Fibroblast of skin of right biceps (primary cell): ENCODE measurements at regions not wholly inside any gene's neighbourhood (a gene's known extent, or its start where the extent isn't known, plus 50 kb on each side); places are given as distances from the start of the nearest gene placed in this dataset.
A peak's percentile ranks its signal among the peaks of the same experiment; 100 is the strongest.

Source experiments
- DNase-seq: peaks from one replicate; pipeline ENCODE4 v3.0.0-alpha.2; 2013

DNA sequence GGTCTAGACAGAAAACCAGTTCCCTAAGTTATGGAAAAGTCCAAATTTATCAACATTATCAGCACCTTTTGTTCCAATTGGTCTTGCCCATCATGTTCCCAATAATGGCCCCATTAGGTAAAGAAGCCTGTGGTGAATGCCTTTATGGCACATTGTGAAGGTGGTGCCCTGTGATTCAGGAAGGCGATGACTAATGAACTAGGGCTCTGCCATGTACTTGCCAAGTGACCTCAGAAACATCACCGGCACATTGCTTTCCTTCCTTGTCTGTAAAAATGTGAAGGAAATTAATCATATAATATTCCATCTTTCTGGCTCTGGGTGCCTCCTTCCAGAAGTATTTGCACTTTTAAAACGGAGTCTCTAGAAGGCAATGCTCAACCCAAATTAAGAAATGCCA lies 132.3 kb downstream of the UNC5CL start:
- DNase-seq: no peak

DNA sequence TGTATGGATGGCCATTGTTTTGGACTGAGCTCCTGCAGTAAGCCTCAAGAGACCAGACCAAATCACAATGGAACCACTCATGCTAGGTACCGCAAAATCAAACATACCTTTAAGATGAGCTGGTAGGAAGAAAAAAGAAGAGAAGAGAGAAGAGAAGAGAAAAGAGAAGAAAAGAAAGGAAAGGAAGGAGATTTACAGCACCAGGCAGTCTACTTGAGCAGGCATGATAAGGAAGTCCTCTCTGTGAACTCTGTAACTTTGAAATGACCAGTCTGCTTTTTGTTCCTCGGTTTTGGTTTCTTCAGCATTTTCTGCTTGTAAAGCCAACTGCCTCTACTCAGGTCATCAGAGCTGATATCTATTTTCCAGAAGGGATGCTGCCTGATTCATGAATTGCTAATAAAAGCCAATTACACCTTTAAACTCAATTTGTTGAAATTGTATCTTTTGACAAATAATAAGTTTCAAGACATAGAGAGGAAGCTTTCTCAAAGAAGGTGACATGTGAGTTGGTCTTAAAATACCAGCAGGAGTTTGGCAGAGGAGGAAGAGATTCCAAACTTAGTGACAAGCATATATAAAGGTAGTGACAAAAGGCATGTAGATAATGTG lies 134.3 kb downstream of the UNC5CL start:
- no peak for DNase-seq

DNA sequence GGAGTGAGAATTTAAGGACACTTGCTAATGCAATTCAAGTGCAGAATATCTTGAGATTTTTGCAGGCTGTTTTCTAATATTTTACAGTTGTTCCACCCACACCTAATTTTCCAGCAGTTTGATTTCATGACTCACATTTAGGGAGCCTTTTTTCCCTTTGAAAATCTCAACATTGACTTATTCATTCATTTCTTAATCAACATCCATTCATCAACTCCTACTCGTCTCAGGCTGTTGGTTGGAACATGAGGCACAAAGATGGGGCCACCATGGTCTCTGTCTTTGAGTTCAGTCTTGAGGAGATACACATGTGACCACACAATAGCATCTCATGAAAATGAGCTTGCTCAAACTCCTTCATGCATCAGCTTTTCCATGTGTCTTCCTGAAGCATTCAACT lies 135.6 kb downstream of the UNC5CL start:
- peak; percentile 7 for DNase-seq

DNA sequence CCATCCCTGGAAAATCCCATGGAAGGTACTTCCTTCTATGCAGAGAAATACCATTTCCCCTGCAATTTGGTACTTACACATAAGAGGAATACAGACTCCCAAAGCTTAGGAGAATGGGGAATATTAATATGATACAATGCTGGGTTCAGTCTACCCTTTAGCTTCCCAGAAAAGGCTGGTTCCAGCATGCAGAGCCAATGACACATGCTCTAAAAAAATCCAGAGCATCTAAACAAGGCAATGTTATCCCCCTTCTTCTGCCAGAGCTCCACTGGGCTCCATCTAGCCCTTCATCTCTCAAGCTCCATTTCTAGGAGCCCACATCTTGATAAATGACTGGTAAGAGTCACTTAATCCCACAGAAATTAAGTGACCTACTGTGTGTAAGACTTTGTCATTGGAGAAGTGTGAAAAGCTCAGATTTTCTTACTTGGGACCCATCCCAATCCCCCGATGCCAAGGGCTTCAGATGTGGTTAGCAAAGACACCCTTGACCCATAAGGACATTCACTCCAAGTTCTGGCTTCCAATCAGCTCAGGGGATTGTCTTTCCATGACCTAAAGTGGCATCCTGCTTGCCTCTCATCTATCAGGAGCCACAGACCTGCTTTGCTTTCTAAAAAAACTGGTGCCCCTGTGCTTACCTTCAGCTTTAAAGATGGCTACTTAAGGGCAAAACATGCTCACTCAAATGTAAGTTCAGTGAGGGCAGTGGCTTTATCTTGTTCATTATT lies 137.5 kb downstream of the UNC5CL start:
- no peak for DNase-seq

DNA sequence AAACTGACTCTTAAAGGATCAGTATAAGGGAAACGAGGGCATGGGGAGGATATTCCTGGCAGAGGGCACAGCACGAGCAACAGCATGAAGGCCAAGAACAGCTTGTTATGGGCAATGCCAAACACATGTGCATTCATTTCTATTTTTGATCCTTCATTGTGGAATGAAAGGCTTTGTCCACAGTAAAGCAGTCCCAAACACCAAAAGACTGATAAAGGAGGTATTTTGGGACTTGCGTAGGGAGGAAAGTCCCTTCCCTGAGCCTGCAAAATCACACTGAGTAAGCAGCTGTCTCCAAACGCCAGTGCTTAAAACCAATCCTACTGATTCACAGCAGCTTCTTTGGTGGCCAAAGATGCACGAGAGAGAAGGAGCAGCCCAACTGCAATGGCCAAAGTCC lies 138.2 kb downstream of the UNC5CL start:
- DNase-seq: no peak

DNA sequence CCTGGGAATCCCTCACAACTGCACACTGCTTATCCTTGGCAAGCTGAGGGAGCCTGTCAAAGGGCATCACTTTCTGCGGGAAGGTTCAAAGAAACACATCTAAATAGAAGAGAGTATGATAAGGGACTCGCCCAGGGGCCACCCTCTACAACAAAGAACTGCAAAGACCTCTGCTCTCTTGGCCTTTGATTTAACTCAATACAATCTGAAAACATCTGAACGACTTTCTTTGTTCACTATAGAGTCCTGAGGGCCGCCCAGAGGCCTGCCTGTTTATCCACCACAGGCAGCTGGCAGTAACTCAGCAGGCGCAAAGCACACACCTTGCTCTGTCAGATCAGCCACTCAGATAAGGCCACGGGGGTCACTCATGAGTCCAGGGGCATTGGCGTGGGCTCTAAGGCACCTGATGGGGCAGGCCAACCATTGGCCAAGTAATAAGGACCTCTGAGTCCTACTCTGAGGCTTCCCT lies 139.3 kb downstream of the UNC5CL start:
- DNase-seq: no peak

DNA sequence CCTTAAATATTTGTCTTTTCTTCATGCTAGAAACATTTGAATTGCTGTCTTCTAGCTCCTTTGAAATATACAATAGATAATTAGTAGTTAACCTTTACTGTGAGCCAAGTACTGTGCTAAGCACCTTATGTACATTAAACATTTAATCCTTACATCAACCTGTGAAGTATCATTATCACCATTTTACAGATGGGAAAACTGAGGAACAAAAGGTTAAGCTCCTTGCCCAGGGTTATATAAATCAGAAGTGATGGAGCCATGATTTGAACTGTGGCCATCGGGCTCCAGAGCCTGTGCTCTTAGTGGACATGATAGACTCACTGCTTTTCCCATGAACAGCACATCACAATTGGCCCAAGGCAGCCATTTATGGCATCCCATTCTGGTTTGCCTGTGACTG lies 140.9 kb downstream of the UNC5CL start:
- no peak for DNase-seq

DNA sequence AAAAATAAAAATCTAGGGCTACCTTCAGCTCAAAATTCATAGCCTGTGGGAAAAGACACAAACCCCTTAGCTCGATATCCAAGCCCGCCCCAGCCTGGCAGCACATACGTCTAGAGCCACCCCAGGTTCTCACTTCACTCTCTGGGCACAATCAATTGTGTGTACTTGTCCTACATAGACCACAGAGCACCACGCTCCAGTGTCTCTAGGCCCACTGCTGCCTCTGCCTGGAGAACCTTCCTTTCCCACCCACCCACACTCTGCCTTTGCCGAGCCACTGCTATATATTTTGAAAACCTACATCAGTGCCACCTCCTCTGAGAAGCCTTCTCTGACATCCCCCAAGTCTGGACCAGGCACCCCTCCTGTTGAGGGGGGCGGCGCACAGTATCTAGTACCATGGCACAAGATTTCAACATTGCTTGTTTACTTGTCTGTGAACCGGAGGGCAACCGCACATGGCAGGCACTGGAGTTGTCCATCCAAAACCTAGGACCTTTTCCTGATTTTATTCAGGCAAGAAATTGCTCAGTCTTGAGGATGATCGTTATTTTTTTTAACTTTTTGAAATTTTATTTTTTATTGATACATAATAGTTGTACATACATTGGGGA lies 141.5 kb downstream of the UNC5CL start:
- DNase-seq: no peak

DNA sequence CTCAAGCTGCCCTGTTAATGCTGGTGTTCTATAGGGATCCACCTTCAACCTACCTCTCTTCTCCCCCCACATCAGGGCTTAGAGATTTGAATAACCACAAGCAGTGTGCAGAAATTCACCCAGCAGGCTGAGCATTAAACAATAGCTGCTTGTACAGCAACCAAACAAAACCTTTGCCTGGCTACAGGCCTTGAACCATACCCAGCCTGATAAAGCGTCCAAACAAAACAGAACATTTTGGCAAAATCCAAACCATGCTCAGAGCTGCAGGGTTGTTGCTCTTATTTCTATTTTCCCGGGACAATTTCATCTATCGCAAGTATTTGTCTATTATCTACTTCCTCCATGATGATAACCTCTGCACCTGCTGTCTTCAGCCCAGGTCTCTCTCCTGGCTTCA lies 142.3 kb downstream of the UNC5CL start:
- DNase-seq: no peak

DNA sequence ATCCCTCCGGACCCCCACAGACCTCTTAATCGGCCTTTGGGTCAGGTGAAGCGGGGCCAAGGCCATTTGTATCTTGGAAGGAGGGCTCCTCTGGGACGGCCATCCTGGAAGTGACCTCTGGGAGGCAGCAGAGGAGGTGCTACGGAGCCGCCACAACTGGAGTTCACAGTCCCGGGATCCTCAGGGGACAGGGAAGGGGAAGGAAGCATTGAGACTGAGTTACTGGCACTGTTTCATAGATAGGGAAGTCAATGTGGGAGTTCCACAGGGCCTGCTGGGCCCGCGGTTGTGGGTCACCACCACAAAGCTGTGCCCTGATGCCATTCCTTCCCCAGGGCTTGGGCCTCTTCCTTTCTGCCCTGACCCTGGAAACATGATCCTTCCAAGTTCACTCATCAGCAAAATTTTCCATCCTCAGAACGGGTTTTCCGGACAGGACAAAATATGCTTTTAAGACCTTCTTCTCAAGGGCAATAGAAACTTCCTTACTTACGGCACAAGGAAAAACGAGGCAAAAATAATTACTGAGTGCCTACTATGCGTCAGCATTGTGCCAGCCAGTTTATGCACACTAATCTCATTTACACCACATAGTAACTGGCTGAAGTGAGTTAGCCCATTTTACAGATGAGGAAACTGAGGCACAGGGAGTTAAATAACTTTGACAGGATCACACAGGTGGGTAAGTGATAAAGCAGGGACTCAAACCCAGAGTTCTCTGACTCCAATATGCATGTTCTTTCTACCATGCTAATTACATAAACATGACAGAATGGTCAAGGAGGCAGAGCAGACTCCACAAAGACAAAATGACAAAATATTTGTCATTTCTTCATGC lies 143.8 kb downstream of the UNC5CL start:
- DNase-seq: peak; percentile 74

DNA sequence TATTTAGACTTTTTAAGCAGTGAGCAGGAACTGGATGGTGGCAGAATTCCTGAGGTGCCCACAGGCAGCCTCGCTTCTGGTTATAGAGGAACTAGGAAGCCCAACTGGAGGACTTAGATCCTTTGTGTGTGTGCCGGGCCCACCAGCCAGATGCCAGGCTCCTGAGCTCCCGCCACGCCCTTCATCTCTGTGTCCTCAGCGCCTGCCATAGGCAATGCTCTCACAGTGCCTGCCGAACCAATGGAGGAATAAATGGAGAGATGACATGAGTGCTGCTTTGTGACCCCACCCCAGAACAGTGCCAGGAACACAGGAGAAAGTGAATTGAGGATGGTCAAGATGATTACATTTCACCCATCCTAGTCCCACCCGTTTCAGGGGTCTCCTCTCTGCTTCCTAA lies 146.0 kb downstream of the UNC5CL start:
- DNase-seq: no peak

DNA sequence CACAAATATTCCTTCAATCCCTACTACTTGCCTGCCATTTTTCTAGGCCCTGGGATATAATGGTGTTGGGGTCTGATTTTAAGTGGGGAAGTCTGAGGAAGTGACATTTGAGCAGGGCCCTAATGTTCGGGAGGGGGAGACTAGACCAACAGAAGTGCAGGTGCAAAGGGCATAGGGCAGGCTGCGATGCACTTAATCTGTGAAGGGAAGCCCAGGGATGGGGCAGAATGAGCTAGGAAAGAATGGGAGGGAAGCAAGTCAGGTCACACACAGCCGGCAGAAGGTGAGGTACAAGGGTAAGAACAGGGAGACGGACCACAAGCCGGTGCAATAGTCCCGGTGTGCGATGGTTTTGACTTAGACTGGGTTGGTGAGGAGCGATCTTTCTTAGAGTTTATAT lies 146.8 kb downstream of the UNC5CL start:
- DNase-seq: no peak

DNA sequence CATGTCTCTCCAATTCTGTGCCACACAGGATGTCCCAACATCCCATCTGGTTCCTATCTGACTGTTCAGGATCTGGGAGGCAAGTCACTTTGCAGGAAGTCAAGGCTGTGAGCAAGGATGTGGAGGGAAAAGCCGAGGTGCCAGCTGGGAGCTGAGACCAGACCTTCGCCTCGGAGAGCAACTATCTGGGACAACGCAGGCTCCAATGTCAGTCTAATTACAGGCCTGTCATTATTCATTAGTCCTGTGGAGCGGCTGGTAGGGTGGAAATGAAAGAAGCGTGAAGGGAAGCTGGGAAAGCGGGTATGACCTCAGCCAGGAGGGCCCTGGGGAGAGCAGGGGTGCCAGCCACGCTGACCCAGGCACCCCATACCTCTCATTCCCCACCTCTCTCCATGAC lies 147.3 kb downstream of the UNC5CL start:
- no peak for DNase-seq

DNA sequence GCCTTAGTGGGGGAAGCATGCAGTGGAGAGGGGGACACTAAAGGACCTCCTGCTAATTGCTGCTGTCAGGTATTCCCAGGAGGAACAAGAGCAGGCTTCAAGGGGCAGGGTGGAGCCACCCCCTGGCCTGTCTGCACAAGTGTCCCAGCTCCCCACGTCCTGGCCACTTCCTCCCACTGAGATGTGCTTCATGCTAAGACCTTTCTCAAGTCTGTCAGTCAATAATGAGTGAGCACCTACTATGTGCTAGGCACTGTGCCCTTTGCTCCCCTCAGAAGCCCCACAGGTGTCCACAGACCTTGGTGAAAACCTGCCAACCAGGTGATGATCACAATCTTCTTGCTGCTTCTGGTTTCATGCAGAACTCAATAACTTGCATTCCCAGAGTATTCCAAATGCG lies 147.9 kb downstream of the UNC5CL start:
- no peak for DNase-seq

DNA sequence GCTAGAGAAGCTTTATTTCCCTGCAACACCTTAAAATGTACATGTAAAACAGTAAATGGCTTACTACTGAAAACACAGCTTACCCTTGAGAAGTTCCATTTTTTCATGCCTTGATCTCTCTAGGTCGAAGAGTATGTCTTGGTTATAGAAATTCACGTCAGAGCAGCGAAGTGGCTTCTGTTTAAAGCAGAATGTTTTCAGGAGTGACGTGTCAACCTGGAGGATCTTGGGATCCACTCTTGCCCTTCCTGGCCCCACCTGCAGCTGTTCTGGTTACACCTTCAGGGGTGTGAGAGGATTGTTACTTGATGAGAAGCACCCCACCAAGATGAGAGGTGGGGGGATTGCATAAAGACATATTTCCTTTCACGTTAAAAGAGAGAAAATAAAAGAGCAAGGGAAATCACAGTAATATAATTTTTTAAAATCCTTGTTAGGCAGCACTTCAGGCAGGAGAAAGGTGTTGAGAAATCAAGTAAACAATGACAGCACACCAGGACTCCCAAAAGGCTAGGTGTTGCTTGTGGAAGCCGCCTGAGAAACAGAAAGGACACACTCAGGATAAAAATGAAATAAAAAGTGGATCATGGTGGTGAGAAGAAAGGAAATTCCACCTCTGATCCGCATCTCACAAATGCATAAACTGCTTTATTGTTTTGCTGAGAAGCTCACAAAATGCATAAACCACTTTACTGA lies 149.7 kb downstream of the UNC5CL start:
- no peak for DNase-seq

DNA sequence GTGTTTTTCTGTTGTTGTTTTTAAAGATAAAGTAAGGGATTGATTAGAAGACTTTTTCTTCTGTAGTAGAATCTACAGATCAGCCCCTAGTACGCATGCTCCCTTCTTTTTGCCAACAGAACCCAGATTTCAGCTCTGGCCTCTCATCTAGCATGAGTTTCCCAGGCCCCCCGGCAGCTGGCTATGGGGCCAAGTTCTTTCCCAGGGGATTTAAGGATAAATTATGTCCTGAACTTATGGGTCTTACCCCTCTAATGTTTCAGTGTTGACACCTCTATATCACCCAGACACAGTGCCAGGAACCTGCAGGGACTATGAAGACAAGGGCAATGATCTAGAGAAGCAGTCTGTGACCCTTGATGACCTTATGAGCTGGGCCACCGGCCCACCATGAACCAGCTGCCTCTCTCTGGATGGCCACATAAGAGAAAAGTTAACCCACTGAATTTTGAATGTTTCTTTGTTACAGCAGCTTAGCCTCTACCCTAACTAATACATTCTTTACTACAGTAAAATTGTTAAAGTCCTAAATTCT lies 150.5 kb downstream of the UNC5CL start:
- no peak for DNase-seq

DNA sequence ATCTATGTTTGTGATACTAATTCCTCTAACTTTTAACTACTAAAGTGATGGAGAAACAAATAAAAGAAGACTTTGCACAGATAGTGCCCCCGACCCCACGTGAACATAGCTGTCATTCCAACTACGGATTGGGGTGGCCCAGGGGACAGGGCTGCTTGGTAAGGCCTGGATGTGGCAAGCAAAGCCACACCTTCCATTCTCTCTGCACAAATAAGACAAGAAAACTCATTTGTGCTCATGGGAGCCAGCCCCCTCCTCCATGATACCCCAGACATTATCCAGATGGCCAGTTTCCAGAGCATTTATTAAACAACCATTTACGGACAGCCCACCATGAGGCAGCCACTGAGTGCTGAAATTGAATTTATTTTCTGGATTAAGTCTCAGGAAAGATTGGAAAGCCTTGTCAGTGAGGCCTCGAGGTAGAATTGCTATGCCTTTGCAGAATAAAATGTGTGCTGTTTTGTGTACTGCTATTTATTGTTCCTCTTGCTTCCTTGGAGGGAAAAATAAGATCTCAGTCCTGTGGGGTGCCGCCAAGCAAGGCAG lies 151.2 kb downstream of the UNC5CL start:
- no peak for DNase-seq

DNA sequence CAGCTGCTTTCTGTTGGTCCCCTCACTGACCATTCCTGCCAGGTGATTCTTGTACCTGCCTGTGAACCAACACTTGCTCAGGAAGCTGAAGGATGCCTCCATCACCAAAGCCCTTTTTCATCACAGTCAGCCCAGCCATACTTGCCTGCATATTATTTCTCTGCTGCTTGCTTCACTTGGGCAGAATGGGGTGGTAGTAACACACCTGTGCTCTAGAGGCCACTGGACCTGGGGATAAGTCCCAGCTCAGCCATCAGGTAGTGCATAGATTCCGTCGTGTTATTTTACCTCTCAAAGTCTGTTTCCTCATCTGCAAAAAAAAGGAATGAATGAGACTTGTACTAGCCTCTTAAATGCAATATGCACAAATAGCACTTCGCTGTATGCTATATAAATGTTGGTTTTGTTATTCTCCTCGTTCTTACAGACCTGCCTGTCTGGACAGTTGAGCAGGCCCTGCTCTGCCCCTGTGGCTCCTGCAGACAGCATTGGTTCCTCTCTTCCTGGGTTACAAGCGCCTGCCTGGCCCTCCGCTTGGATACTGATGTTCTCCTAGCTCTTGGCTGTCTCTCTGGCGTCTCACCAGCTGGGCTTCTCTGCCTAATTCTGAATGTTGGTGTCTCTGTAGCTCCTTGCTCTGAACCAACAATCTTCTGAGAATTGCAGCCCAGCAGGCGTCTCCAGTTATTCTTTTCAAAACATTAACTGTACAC lies 151.8 kb downstream of the UNC5CL start:
- no peak for DNase-seq

DNA sequence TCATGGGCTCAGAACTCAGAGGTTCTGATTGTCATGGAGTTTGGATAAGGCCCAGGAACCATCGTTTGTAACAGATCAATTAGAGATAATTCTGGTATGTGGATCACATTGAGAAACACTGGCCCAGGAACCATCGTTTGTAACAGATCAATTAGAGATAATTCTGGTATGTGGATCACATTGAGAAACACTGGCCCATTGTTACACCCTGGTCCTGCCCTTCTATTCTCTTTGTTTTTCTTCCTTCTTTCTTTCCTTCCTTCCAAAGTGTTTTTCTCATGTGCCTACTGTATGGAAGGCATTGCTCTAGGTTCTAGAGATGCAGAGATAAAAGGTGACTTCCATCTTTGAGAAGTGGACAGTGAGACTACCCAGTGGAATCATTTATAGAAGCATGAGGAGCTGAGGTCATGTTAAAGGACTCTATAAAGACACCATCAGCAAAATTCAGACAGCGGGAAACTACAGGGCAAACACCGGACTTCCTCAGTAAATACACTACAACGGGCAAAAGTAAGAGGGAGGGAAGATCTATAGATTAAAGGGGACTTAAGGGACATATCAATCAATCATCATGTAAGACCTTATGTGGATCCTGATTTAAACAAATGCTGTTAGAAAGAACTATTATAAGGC lies 153.8 kb downstream of the UNC5CL start:
- no peak for DNase-seq

DNA sequence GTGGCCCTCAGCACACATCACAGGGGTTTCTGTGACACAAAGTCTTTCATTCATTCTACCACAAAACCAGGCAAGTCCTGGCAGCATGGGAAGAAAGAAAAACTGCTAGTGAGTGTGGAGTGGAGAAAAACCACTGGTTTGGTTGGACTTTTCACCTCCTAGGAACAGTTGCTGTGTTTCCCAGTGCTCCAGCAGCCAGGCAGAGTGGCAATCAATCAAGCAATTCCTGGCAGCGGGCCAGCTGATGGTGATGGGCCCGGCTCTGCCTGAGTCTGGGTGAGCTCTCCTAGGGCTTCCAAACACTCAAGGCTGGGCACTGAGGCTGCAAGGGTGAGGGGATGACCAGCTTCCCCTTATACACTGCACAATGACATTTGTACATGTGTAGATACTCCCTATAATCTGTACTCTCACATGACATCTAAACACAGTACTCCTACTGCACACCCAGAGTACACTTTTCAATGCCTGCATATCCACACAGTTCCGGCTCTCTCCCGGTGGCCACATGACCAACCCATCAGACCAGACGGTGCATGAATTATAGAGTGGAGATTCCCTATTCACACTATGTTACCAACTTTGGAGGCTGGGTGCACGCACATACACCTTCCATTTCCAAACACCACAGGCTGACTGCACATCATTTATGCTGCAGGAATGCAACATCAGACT lies 156.6 kb downstream of the UNC5CL start:
- no peak for DNase-seq
